HepG2 (cell line): ENCODE measurements at regions not wholly inside any gene's neighbourhood (a gene's known extent, or its start where the extent isn't known, plus 50 kb on each side); places are given as distances from the start of the nearest gene placed in this dataset.

Experiments
- ATAC-seq: fragments of 200-7000 bp; cut with Tn5 transposase; 3 replicates; pipeline ENCODE4 v1.9.1; 2020; ENCODE audit warnings: mild to moderate bottlenecking, moderate library complexity
- BruUV-seq: library from RNA; stranded (reverse); fragments of 400-500 nt; replicated peaks from 2 replicates; lab custom pipeline; 2021; lab: Mats Ljungman, UMichigan
- CTCF ChIA-PET: fragments of 300-600 bp; formaldehyde crosslinking; extraction: SDS; loops from one replicate; lab custom pipeline; 2021; ENCODE audit warnings: low total read pairs, inconsistent platforms, low intra/inter-chr PET ratio; lab: Yijun Ruan, JAX
- POLR2A ChIA-PET: fragments of 350-600 bp; sonication (Branson Sonifier 250); formaldehyde crosslinking; loops from one replicate; lab custom pipeline; 2020; ENCODE audit warnings: antibody characterized with exemption, inconsistent platforms; lab: Yijun Ruan, JAX
- DNase-seq: peaks from one replicate; pipeline ENCODE4 v3.0.0-alpha.2; 2015; ENCODE audit warnings: low spot score
- FAIRE-seq: peaks from 3 replicates; lab custom pipeline; 2011; peaks lifted over from hg19 to GRCh38; lab: Jason Lieb, UNC
- H2AFZ ChIP-seq: one replicate; pipeline ENCODE4 v1.6.1; 2011; ENCODE audit warnings: low read length, inconsistent platforms
- H3K27ac ChIP-seq: fragments of 300-600 bp; 3 replicates; pipeline ENCODE4 v1.8.0; 2011; ENCODE audit warnings: mixed run types, mild to moderate bottlenecking, mixed read lengths, low read length, inconsistent platforms; ENCODE audit not compliant: insufficient read depth; ENCODE audit errors: extremely low read length
- H3K27me3 ChIP-seq, 2 experiments: fragments of 200-600 bp in 1 of 2; 2 replicates in 1 of 2; 3 replicates in 1 of 2; pipeline versions ENCODE4 v1.6.0 to v1.8.0; 2011; ENCODE audit warnings: low read length in 2 of 2, mild to moderate bottlenecking in 2 of 2, moderate library complexity in 2 of 2, inconsistent platforms in 1 of 2; ENCODE audit not compliant: insufficient read depth in 2 of 2, control insufficient read depth in 1 of 2
- H3K36me3 ChIP-seq, 2 experiments: fragments of 200-600 bp in 1 of 2; replicated peaks in 1 of 2; 2 replicates in 1 of 2; 3 replicates in 1 of 2; pipeline versions ENCODE4 v1.5.1 to v1.8.0; 2011; ENCODE audit warnings: low read length in 2 of 2, inconsistent platforms in 1 of 2; ENCODE audit not compliant: insufficient read depth in 2 of 2, control insufficient read depth in 1 of 2
- H3K4me1 ChIP-seq: 2 replicates; pipeline ENCODE4 v1.5.1; 2012; ENCODE audit warnings: low read length, inconsistent platforms; ENCODE audit not compliant: insufficient read depth
- H3K4me2 ChIP-seq: 2 replicates; pipeline ENCODE4 v1.6.0; 2011; ENCODE audit warnings: low read depth, low read length, inconsistent platforms
- H3K4me3 ChIP-seq, 3 experiments: fragments of 200-600 bp in 1 of 3; sonication (generic), shearing (Covaris generic) in 1 of 3; replicated peaks in 1 of 3; 2 replicates each; pipeline ENCODE4 v1.5.1; 2011 to 2016; ENCODE audit warnings: low read length in 3 of 3, inconsistent platforms in 2 of 3, low read depth in 2 of 3, mild to moderate bottlenecking in 2 of 3, control low read depth in 1 of 3, mixed read lengths in 1 of 3; ENCODE audit not compliant: insufficient read depth in 1 of 3
- H3K79me2 ChIP-seq: one replicate; pipeline ENCODE4 v1.6.1; 2011; ENCODE audit warnings: low read length, inconsistent platforms; ENCODE audit not compliant: insufficient read depth
- H3K9ac ChIP-seq: 2 replicates; pipeline ENCODE4 v1.6.0; 2011; ENCODE audit warnings: mild to moderate bottlenecking, low read depth, low read length, inconsistent platforms; ENCODE audit not compliant: insufficient read depth
- H3K9me3 ChIP-seq: 2 replicates; pipeline ENCODE4 v1.5.1; 2012; ENCODE audit warnings: mild to moderate bottlenecking, low read length
- H4K20me1 ChIP-seq: 2 replicates; pipeline ENCODE4 v1.6.0; 2011; ENCODE audit warnings: inconsistent platforms, mild to moderate bottlenecking, low read length, moderate library complexity; ENCODE audit not compliant: insufficient read depth
- ATF7 ChIP-seq, 2 experiments: fragments of 450-650 bp in 1 of 2; sonication (generic) in 1 of 2; formaldehyde crosslinking in 1 of 2; IDR thresholded peaks; 2 replicates each; pipeline versions ENCODE4 v1.4.0 to v1.6.1; 2016 to 2020; ENCODE audit warnings: antibody characterized with exemption in 1 of 2, mild to moderate bottlenecking in 1 of 2, missing genetic modification reagents in 1 of 2
- FOXO4 ChIP-seq: sonication (generic); formaldehyde crosslinking; conservative IDR thresholded peaks from 2 replicates; pipeline ENCODE4 v1.8.1; 2023; ENCODE audit warnings: missing genetic modification reagents
- HOXA9 ChIP-seq: sonication (generic); formaldehyde crosslinking; IDR thresholded peaks from 2 replicates; pipeline ENCODE4 v1.8.1; 2022; ENCODE audit warnings: missing genetic modification reagents, mild to moderate bottlenecking, moderate library complexity, borderline replicate concordance
- WGBS: methylation state at CpG from one replicate; pipeline ENCODE4 v1.1.6; 2017; ENCODE audit warnings: low lambda C conversion rate; 5-methylcytosine and 5-hydroxymethylcytosine counted together
- in situ Hi-C: cut with HindIII; loops from 2 replicates; pipeline ENCODE4 v1.10.0; 2017; ENCODE audit warnings: low pct_unique_long_range_greater_than_20kb; ENCODE audit not compliant: extremely low pct_ligation_motif_present
- intact Hi-C: fragments of 100-400 bp; cut with micrococcal nuclease; formaldehyde crosslinking; loops from one replicate; pipeline ENCODE4 v1.10.0; 2022; ENCODE audit not compliant: unreplicated experiment

DNA sequence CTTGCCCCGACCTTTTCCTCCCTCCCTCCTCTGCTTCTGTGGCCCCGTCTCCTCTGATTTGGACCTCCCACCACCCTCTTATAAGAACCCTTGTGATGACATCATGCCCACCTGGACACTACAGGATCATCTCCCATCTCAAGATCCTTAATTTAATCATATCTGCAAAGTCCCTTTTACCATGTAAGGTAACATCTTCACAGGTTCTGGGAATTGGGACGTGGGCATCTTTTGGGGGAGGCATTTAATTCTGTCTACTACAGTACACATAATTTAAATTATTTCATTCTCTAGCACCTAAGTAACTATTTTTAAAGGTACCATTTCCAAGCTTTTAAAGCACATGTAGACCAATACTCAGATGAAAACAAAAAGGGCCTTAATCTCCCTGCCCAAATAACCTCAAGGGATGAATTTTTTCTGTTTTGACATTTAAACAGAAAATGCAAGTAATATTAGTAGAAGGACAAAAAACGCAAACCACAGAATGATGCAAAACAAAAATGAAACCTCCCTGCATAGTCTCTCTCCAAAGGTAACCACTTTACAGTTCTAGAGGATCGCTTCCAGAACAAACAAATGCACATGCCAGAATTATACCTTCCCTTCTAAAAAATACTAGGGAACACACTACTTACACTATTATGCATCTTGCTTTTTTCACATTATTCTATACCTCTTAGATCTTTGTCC, 222.1 kb downstream of the AACS start:
- ChIA-PET CTCF (no interaction called here), POLR2A (no interaction called here)
- H3K27ac ChIP-seq: no peak overlapping the region

More for the DNA sequence above, 222.1 kb downstream of the AACS start:
- Histone ChIP-seq H3K4me3 (no peak overlapping the region), H3K4me1 (no peaks in the 10 kb centered on the region), H2AFZ (no peak overlapping the region), H3K9me3 (no peaks in the 10 kb centered on the region), H4K20me1 (no peaks in the 10 kb centered on the region), H3K36me3 (no peaks in the 10 kb centered on the region)
- DNase-seq: no peak
- no TSS peak for BruUV-seq
- ATAC-seq: no peak
- TF ChIP-seq FOXO4 (CRISPR knock-in tag): no peak
- peak; percentile 76 for TF ChIP-seq ATF7 (IDR thresholded peaks at IDR 0.05)
- TF ChIP-seq ATF7 (CRISPR knock-in tag; IDR thresholded peaks at IDR 0.05): no peak
- no peak for TF ChIP-seq HOXA9 (CRISPR knock-in tag)
- TF ChIP-seq, all 625 proteins: peak for 1
- Histone ChIP-seq H3K4me2 (no peak overlapping the region), H3K79me2 (no peaks in the 10 kb centered on the region), H3K9ac (no peak overlapping the region), H3K27me3 (peaks cover 1 to 32% of the 10 kb centered on the region in 2 experiments; a peak in 2 of 5 replicates)
- intact Hi-C loops (no loop called here), in situ Hi-C loops (no loop called here)
- FAIRE-seq: no peak
- WGBS: 8% methylated on average over 5 of the region's 5 CpGs
